GM12874 (cell line): ENCODE measurements at regions not wholly inside any gene's neighbourhood (a gene's known extent, or its start where the extent isn't known, plus 50 kb on each side); places are given as distances from the start of the nearest gene placed in this dataset.

Source experiments
- TF ChIP-seq, protein P1 (sequence below): IDR thresholded peaks from 2 replicates; pipeline ENCODE4 v1.5.1; 2011; ENCODE audit warnings: low read depth, mild to moderate bottlenecking, control low read depth, low read length, moderate library complexity; ENCODE audit not compliant: insufficient read depth

DNA sequence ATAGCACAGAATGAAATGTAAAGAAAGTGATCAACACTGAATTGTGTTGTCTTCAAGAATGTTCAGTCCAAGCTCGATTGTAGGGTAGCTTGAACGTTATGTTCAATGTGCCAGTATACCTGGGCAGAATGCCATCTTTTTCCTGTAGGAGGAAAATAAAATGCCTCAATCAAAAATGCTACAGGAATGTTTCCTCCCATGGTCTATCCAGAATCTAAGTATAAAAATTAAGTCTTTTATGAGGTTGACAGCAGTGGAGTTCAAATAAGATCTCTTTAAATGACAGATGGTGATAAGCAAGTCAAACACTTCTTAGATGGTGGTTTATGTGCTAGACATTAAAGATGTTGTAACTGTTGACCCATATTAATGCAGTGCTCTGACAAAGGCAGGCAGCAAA, 488.6 kb downstream of the CSNK1G3 start:
- TF ChIP-seq, protein P1, sequence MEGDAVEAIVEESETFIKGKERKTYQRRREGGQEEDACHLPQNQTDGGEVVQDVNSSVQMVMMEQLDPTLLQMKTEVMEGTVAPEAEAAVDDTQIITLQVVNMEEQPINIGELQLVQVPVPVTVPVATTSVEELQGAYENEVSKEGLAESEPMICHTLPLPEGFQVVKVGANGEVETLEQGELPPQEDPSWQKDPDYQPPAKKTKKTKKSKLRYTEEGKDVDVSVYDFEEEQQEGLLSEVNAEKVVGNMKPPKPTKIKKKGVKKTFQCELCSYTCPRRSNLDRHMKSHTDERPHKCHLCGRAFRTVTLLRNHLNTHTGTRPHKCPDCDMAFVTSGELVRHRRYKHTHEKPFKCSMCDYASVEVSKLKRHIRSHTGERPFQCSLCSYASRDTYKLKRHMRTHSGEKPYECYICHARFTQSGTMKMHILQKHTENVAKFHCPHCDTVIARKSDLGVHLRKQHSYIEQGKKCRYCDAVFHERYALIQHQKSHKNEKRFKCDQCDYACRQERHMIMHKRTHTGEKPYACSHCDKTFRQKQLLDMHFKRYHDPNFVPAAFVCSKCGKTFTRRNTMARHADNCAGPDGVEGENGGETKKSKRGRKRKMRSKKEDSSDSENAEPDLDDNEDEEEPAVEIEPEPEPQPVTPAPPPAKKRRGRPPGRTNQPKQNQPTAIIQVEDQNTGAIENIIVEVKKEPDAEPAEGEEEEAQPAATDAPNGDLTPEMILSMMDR: no peak

GRCh38 chr5:123997462-123998215, 485.7 kb downstream of the CSNK1G3 start:
- TF ChIP-seq, protein P1: no peak

GRCh38 chr5:123997064-123997461, 485.1 kb downstream of the CSNK1G3 start:
- TF ChIP-seq, protein P1: no peak

DNA sequence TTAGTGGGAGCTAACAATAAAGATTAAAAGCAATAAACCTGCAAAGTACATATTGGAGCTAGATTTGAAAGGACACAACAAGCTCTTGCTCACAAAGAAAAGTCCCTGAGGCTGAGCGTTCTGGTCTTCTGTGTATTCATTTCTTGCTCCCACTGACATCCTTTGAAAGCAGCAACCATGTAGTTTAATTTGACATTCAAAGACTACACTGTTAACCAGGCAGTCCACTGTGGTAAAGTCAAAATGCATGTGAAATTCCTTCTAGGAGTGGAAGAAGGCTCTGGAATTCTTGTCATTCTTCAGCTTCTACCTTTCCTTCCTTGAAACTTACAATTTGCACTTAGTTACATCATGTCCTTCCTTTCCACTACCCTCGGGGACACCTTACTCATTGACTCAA, 480.7 kb downstream of the CSNK1G3 start:
- TF ChIP-seq, protein P1: no peak

DNA sequence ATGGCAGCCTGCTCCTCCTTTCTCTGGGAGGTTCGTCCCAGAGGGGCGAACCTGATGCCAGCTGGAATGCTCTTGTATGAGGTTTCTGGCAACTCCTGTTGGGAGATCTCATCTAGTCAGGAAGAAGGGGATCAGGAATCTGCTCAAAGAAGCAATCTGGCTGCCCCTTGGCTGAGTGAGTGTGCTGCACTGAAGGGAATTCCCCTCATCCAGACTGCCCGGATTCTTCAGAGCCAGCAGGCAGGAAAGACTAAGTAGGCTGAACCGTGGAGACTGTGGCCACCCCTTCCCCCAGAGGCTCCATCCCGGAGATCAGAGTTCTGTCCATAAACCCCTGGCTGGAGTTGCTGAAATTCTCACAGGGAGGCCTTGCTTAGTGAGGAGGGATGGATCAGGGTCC, 476.0 kb downstream of the CSNK1G3 start:
- TF ChIP-seq, protein P1: no peak

GRCh38 chr5:123976379-123977033, 464.5 kb downstream of the CSNK1G3 start:
- TF ChIP-seq, protein P1: no peak

DNA sequence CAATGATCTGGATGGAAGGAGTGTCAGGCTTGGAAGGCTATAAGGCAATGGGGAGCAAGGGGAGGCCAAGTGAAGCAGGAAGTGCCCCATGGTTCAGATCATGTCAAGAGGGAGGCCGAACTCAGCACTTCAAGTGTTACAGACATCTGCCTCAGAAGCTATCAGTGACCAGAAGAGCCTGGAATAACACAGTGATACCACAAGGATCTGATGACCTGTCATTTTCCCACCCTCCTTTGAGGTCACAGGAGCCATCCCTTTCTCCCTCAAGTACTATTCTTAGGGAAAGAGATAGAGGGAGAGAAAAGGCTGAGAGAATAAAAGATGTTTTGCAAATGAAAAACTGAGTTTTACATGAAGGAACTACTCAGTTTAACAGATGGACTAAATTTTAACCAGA, 454.8 kb downstream of the CSNK1G3 start:
- TF ChIP-seq, protein P1: no peak
